RWPE2 (cell line): ENCODE measurements at regions not wholly inside any gene's neighbourhood (a gene's known extent, or its start where the extent isn't known, plus 50 kb on each side); places are given as distances from the start of the nearest gene placed in this dataset.

Experiments used
- ATAC-seq: fragments of 200-7000 bp; cut with Tn5 transposase; 3 replicates; pipeline ENCODE4 v1.9.1; 2021; ENCODE audit warnings: low read depth
- DNase-seq: peaks from one replicate; pipeline ENCODE4 v3.0.0-alpha.2; 2020; ENCODE audit warnings: low spot score
- H3K27ac ChIP-seq: fragments of 450-650 bp; 2 replicates; pipeline ENCODE4 v1.5.1; 2017; ENCODE audit warnings: mild to moderate bottlenecking; ENCODE audit not compliant: poor library complexity, severe bottlenecking
- H3K27me3 ChIP-seq: fragments of 250-450 bp; sonication (Bioruptor Pico); 2 replicates; pipeline ENCODE4 v1.5.1; 2021; ENCODE audit warnings: mild to moderate bottlenecking, moderate library complexity; ENCODE audit not compliant: insufficient read depth, poor library complexity, severe bottlenecking
- H3K36me3 ChIP-seq: fragments of 250-450 bp; sonication (Bioruptor Pico); 2 replicates; pipeline ENCODE4 v1.5.1; 2020; ENCODE audit warnings: low read depth, mild to moderate bottlenecking, moderate library complexity
- H3K4me1 ChIP-seq: fragments of 250-450 bp; sonication (Bioruptor Pico); 2 replicates; pipeline ENCODE4 v1.5.1; 2021; ENCODE audit warnings: mild to moderate bottlenecking, moderate library complexity; ENCODE audit not compliant: insufficient read depth, poor library complexity, severe bottlenecking
- H3K4me3 ChIP-seq: fragments of 250-450 bp; sonication (Bioruptor Pico); 2 replicates; pipeline ENCODE4 v1.5.1; 2021; ENCODE audit warnings: mild to moderate bottlenecking, moderate library complexity; ENCODE audit not compliant: severe bottlenecking
- H3K9me3 ChIP-seq: fragments of 250-450 bp; sonication (Bioruptor Pico); 2 replicates; pipeline ENCODE4 v1.5.1; 2021; ENCODE audit warnings: mild to moderate bottlenecking, moderate library complexity; ENCODE audit not compliant: severe bottlenecking
- CTCF ChIP-seq: fragments of 450-650 bp; IDR thresholded peaks from one replicate; pipeline ENCODE4 v1.5.1; 2017; ENCODE audit warnings: mild to moderate bottlenecking, moderate library complexity; ENCODE audit not compliant: poor library complexity, severe bottlenecking

GRCh38 chr16:25637236-25637635 lies 54.5 kb upstream of the HS3ST4 start:
- TF ChIP-seq CTCF: no peak
- H3K9me3 ChIP-seq: no peaks in the 10 kb centered on the region
- ATAC-seq: no peak
- no peak overlapping the region for H3K4me3 ChIP-seq
- no peaks in the 10 kb centered on the region for H3K4me1 ChIP-seq
- H3K36me3 ChIP-seq: no peaks in the 10 kb centered on the region
- H3K27me3 ChIP-seq: peaks cover 4% of the 10 kb centered on the region
- no peak for DNase-seq
- no peak overlapping the region for H3K27ac ChIP-seq

- Histone ChIP-seq H3K4me1 (no peaks in the 10 kb centered on the region), H3K9me3 (no peaks in the 10 kb centered on the region), H3K36me3 (no peaks in the 10 kb centered on the region), H3K27me3 (peaks cover 4% of the 10 kb centered on the region), H3K4me3 (no peak overlapping the region), H3K27ac (no peak overlapping the region)
- DNase-seq (no peak), ATAC-seq (no peak)
- no peak for TF ChIP-seq CTCF
These were observed 55.1 kb upstream of the HS3ST4 start for GRCh38 chr16:25636662-25637061.

- no peak for DNase-seq
- no peaks in the 10 kb centered on the region for H3K9me3 ChIP-seq
These were observed 56.3 kb upstream of the HS3ST4 start for GRCh38 chr16:25635454-25635853.

GRCh38 chr16:25633549-25633948 lies 58.2 kb upstream of the HS3ST4 start:
- H3K4me1 ChIP-seq: no peaks in the 10 kb centered on the region
- H3K4me3 ChIP-seq: no peak overlapping the region
- no peaks in the 10 kb centered on the region for H3K36me3 ChIP-seq
- no peak for TF ChIP-seq CTCF
- no peak for DNase-seq
- ATAC-seq: no peak
- H3K27ac ChIP-seq: no peak overlapping the region
- no peaks in the 10 kb centered on the region for H3K9me3 ChIP-seq
- no peaks in the 10 kb centered on the region for H3K27me3 ChIP-seq

More at GRCh38 chr16:25635454-25635853, 56.3 kb upstream of the HS3ST4 start:
- TF ChIP-seq CTCF: no peak
- no peak overlapping the region for H3K4me3 ChIP-seq
- H3K27me3 ChIP-seq: no peaks in the 10 kb centered on the region
- no peaks in the 10 kb centered on the region for H3K36me3 ChIP-seq
- no peak overlapping the region for H3K27ac ChIP-seq
- H3K4me1 ChIP-seq: no peaks in the 10 kb centered on the region
- no peak for ATAC-seq

- no peaks in the 10 kb centered on the region for H3K27me3 ChIP-seq
- no peak overlapping the region for H3K27ac ChIP-seq
- DNase-seq (no peak), ATAC-seq (no peak)
- H3K4me3 ChIP-seq: no peak overlapping the region
- H3K36me3 ChIP-seq: no peaks in the 10 kb centered on the region
- TF ChIP-seq CTCF: no peak
- no peaks in the 10 kb centered on the region for H3K9me3 ChIP-seq
- H3K4me1 ChIP-seq: no peaks in the 10 kb centered on the region
These were observed 63.0 kb upstream of the HS3ST4 start for GRCh38 chr16:25628766-25629165.
